RCC 7860 (cell line): ENCODE measurements at regions not wholly inside any gene's neighbourhood (a gene's known extent, or its start where the extent isn't known, plus 50 kb on each side); places are given as distances from the start of the nearest gene placed in this dataset.

ENCODE experiments used
- DNase-seq: peaks from one replicate; pipeline ENCODE4 v3.0.0-alpha.2; 2015; ENCODE audit warnings: low spot score
- FAIRE-seq: peaks from 2 replicates; lab custom pipeline; 2012; peaks lifted over from hg19 to GRCh38; lab: Jason Lieb, UNC

DNA sequence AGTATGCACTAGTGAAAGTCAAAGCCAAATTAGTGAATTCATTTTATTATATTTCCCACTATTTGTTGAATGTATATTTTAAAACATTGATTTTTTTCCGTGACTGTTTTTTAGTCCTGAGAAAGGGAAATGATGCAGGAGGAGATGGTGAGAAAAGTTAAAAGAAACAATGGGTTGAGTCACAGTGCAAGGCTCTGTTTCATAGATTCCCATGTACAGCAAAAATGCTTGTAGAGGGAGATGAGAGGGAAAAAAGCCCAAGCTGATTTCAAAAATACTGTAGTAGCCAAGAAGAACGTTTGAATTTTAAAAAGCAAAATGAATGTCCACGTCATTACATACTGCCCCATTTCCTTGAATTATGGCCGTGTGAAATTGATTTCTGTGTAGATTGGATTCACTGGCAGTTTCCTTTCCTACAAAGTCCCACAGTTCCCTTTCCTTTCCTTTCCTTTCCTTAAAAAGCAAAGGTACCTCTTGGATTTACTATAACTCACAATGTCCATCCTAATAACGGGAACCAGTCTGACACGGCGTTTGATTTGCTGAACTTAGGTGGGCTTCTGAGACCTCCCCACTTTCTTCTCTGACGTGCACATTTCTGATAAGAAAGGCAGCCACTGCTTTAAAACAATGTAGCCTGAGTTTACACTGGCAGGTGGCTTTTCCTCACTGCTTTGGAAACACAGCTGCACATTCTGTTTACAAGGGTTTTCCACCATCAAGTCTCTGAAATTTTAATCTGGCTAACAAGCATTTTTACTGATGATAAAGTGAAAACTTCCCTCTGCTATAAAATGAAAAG is 63.7 kb downstream of the SPCS3 start:
- FAIRE-seq (no peak), DNase-seq (no peak)

DNA sequence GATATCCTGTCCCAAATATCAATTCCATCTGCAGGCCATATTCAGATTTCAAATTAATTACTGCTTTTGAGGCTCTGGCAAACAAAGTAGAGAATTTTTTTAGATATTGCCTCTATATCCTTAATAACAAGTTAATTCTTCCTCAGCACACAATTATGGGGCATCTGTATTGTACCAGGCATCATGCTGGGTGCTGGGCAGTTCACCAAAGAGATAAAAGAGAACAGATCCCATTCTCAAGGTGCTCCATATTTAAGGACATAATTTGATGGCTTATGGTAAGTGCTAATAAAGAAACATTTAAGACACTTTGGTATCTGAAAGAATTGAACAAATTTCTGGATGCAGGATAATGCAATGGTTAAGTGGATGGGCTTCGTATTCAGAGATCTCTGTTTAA is 65.8 kb downstream of the SPCS3 start:
- FAIRE-seq (no peak), DNase-seq (no peak)

DNA sequence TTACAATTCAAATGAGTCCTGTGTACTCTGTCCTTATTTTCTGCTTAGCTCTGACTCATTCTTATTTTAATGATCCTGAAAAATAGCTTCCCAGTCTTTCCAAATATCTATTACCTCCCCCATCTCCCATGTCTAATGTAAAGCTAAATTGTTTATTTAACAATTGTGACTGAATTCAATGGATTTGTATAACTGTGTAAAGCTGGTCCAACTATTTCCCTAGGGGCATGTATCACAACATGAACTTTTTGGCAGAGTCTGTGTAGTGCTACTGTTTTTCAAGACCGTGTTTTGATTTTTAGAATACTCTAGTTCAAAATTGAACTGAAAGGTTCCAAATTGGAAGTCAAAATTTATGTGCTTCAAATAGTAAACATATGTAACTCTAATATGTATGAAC is 67.8 kb downstream of the SPCS3 start:
- no peak for FAIRE-seq

DNA sequence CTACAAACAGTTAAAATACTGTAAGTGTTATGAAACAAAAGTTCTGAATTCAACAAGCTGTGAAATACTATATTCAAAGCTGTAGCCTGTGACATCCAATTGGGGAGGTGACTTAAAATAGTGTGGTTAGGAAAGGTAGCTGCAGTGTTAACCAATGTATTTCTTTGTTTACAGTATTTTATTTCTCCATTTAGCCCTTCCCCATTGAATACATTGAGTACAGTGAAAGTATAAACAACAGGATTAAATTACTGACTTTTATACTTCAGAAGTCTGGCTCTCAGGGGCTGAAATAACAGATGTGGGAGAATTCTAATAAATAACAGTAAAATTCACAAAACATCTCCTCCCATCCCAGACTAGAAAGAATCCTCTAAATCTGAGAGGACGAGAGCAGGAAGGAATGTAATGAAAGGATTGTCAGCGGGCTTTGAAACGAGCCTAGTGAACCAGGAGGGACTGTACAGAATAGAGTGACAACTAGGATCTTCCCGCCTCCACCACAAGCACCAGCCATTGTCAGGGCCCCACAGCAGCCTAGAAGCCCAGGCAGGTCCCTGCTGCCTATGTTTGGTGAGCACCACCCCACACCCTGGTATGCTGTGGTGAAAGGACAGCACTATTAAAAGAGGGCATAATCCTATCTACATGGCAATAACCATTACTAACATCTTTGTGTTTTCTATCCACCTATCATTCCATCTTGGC is 73.7 kb downstream of the SPCS3 start:
- DNase-seq, result no peak
- no peak for FAIRE-seq

More for the DNA sequence above, 67.8 kb downstream of the SPCS3 start:
- no peak for DNase-seq

DNA sequence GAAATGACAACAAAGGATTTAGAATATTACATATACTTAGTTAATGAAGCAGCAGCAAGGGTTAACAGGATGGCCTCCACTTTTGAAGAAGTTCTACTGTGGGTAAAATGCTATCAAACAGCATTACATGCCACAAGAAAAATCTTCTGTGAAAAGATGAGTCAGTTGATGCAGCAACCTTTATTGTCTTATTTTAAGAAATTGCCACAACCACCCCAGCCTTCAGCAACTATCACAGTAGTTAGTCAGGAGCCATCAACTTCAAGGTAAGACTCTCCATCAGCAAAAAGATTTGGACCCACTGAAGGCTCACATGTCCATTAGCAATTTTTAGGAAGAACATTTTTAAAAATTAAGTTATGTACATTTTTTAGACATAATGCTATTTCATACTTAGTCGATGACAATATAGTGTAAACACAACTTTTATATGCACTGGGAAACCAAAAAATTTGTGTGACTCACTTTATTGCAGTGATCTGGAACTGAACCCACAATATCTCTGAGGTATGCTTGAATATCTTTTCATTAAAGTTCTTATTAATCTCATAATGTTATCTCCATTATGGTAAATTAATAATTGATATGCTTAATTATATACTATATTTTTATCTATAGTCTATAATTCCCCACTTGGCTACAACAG is 81.2 kb downstream of the SPCS3 start:
- peak; percentile 85 for FAIRE-seq
- DNase-seq, result peak; percentile 70

DNA sequence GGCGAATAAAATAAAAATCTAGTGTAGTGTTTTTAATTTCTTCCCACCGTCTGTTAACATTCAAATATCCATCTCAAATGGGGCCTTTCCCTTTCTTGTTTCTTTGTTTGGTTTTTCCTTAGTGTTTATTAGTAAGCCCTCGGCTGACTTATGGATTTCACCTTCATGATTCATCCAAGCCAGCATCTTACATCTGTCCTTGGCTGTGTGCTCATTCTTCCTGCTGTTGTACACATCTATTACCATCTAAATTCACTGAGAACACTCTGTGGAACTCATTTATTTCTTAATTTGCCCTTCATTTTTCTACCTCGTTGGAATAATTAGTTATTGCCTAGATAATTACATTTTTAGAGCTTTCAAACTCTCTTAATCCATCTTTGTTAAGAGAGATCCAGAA is 84.9 kb downstream of the SPCS3 start:
- DNase-seq, result peak; percentile 14
- FAIRE-seq, result no peak

DNA sequence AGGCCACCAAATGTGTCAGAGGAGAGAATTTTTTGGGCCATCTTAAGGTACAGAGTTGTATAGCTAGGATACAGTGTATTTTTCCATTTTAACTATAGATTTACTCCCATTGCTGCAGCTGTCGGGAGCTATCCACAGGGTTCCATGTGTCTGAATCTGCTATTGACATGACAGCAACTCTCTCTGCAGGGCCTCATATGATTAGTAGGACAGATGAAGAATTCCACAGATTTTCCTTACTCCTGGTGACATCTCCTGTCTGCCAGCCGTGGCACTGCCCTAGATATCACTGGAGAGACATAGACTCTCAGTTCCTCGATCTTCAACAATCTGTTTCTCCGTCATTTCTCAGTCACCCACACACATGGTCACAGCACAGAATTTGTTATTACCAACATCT is 86.5 kb downstream of the SPCS3 start:
- no peak for DNase-seq
- FAIRE-seq, result no peak

DNA sequence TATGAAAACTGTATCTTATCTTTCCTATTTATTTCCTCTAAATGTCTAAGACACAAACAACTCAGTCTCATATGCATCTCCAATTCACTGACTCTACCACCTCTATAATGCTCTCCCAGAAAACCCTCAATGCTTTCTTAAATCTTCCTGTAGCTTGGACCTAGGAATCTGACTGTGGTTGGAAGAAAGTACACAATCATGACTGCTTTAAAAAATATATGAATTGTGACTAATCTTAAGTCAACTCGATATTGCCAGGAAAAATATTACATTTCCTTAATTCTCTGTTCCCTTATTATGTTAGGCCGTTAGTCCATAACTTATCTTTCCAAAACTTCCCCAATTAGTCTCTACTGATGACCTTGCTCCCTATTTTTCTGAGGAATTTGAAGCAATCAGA is 87.0 kb downstream of the SPCS3 start:
- FAIRE-seq, result no peak
- no peak for DNase-seq

DNA sequence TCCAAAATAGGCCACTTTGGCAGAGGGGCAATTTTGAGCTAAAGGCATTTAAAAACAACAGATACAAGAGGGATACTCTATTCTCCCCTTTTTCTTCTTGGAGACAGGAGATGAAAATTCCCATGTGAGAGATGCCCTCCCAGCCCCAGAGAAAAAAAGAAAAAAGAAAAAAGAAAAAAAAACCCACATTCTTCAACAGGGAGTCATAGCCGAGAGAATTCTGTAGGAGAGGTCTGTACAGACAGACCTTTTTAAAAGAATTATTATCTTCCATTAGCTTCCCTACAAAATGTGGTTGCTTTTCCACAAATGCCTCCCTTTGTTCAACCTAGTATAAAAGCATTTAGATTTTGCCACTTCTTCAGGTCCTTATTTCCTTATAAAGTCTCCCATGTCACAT is 89.9 kb downstream of the SPCS3 start:
- no peak for DNase-seq
- no peak for FAIRE-seq

DNA sequence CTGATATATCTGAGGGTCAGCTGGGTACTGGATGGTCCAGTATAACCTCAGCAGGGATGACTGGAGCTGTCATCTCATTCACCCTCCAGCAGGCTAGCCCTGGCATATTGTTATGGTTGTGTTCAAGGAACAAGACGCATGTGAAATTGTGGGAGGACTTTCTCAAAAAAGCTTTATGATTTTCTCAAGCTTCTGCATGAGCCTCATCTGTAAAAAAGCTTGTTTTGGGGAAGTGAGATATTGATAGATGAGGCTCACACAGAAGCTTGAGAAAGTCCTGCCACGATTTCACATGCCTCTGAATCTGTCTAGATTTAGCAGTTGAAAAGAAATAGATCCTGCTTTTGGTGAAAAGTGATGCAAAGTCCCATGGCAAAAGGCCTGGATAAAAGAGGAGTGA is 93.4 kb downstream of the SPCS3 start:
- no peak for DNase-seq
- FAIRE-seq, result no peak

DNA sequence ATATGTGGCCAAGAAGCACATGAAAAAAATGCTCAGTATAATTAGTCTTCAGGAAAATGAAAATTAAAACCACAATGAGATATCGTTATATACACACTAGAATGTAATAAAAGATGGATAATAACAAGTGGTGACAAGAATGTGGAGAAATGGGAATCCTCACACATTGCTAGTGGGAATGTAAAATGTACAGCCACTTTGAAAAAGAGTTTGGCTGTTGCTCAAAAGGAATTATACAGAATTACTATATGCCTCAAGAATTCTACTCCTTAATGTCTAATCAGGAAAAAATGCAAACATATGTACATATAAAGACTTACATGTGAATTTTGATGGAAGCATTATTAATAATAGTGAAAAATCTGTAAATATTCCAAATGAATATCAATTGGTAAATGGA is 102.2 kb downstream of the SPCS3 start:
- DNase-seq, result no peak
- no peak for FAIRE-seq

DNA sequence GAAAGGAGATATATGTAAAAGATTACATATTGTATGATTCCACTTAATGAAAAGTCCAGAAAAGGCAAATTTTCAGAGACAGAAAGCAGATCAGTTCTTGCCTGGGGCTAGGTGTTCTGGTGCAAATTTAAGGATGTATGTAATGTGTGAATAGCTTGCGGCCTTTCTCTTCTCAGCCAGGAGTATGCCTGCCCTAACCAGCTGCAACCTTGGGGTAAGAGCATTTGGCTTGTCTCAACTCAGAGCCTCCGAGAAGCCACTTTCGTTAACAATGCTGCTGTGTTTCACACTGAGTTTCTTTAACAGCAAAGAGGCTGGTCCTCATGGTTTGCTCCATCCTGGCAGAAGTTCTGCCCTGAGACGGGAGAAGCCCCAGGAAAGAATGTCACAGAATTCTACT is 102.7 kb downstream of the SPCS3 start:
- no peak for FAIRE-seq
- no peak for DNase-seq

DNA sequence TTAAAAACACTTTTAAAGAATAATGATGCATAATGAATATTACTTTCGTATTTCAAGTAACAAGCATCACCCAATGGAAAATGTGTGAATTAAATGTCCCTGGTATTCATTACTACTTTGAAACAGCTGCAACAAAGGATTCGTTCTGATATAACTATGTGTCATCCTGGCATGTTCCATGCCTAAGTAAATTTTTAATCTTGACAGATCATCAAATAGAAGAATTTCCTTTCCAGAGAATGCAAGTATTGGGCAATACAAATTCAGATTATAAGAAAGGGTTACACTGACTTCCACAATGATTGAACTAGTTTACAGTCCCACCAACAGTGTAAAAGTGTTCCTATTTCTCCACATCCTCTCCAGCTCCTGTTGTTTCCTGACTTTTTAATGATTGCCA is 105.3 kb downstream of the SPCS3 start:
- FAIRE-seq (peak; percentile 87), DNase-seq (peak; percentile 64)

DNA sequence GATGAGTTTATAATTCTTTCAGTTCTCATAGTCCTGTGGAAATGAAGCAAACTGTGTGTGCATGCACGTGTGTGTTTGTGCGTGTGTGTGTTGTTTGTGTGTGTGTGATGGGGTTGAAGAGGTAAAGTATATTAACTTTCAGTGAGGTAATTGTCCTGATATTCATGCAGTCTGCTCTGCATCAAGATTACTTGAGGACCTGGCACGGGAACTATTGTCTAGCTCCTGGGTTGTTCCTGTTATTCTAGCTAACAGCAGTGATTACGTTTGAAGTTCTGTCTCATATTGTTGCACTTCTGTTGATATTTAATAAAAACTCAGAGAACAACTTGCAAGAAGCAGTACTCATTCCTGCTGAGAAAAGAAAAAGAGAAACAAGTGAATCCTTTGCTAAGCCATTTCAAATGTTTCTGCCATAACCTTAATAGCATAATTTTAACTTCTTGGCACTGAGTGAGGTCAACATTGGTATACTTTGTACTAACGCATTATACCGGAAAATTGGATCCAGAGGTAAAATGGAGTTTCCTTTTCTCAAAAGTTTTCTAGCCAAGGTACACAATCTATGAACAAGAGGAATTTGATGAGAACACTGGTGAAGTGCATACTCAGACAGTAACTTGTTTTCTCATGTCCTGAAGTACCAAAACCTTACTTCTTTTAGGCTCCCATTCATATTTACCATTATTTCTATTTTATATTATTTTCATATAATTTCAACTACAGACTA is 113.2 kb downstream of the SPCS3 start:
- DNase-seq, result no peak
- FAIRE-seq, result no peak

DNA sequence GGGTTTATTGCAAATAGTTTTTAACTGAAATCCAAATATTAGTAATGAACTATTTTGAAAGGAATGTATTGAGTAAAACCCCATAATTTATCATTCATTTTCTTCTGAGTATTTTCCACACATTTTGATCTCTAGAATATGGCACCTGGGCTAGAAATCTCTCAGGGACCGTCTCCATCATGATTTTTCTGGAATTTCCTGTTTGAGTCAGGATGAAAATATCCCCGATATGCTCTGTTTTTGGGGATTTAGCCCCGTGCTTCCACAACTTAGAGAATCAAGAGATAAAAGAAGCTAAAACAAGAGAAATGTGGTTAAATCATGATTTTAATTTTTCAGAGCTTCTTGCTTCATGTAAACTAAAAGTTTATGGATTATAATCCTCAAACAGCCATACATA is 114.2 kb downstream of the SPCS3 start:
- FAIRE-seq, result no peak
- no peak for DNase-seq

DNA sequence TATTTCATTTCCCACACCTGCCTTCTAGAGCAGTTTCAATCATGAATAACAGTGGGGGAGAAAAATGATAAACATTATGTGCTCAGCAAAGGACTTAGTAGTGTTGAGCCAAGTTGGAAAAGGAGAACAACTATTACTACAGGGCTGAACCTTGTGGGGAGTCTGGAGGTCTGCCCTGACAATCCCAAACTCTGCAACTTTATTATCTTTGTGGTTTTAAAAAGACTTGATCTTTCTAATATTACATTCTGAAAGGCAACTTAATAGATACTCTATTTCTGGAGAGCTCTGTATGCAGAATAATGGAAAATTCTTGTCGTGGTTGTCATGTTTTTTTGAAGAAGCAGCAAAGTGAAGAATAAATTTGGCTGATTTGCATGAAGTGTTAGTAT is 116.1 kb downstream of the SPCS3 start:
- DNase-seq (no peak), FAIRE-seq (no peak)

DNA sequence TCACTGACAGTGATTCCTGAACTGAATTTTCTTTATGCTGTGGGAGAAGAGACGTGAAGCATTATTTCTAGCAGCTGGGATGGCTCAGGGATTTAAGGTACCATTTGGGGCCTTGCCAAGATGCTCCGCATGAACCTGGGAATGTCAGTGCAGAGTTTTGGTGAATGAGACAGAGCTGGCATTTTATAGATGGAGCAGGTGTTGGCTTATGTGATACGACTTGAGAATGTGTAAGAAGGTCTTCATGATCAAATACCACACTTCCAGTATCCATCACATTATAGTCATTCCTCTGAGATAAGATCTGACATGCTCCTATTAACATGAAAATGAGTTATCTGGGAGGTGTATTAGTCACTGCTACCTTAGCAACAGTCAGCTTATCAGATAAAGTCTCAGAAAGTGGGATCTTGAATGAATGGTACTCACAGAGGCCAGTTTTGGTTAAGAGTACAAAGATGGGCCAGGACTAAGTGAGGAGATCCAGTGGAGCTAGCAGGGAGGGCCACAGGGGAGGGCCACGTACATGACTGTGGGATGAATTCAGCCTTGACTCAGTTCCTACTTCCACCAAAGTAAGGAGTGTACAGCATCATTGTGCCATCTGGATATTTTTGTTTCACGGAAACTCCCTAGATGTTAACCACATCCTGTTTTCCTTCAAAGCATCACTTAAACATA is 116.7 kb downstream of the SPCS3 start:
- no peak for FAIRE-seq
- DNase-seq, result peak; percentile 83

DNA sequence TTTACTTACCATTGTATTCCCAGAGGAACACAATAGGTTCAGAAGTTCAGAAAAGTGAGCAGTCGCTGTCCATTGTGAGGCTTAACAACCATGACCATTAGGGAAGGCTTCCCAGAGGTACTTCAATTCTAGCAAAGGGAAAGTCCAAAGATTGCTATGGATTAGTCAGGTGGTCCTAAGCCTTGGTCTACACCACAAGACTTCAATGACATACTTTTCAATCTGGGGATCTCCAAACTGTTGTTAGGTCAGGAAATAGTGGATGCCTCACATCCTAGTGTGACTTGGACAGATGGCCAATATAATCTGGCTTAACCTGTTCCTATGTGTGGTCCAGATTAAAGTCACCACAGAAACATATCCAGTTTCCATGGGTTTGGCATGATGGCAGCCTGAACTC is 118.0 kb downstream of the SPCS3 start:
- FAIRE-seq (no peak), DNase-seq (no peak)

DNA sequence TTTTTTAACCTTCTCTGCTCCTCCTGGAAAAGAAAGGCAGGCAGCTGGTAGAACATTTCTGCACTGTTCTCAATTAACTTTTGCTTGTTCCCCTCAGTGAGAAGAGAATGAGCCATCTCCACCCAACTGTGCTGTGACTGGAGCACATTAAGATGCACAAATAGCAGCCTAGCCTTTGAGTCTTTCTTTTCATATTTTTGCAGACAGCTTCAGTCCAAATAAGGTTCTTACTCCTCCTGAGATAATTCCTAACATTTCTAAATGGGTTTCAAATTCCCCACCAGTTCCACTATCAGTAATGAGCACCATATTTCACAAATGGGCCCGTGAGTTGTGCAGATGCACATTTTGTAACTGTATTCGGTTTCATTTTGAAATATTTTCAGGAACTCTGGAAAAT is 118.6 kb downstream of the SPCS3 start:
- DNase-seq (no peak), FAIRE-seq (no peak)

DNA sequence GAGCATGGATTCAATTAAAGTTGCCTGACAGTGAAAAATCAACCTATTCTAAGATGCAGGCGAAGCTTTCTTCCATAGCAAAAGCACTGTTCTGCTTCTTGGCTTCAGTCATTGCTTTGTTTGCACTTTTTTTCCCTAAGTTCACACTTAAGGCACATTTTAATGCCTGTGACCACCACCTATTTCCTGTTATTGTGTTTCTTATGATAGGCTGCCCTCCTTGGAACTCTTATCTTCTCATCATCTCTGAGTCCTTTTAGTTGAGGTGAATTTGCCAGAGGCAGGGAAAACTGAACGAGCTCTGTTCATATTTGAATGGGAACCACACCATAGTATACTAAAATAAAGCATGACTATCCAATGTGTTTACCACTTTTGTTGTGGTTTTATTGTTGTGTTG is 119.8 kb downstream of the SPCS3 start:
- FAIRE-seq (no peak), DNase-seq (no peak)

DNA sequence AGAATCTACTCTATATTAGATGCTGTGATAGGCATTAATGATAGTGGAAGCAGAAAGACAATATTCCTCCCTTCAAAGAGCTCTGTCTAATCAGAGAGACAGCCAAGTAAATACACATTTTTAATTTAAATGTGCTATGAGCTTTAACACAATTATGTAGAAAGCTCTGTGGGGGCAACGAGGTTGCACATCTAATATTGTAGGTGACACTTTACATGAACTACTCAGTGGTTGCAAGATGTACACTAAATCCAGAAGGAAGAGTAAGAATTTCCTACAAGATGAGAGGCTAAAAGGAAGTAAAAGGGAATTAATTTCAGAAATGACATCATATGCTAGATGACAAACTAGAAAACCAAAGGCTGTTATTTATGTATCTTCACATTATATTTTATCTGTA is 120.9 kb downstream of the SPCS3 start:
- FAIRE-seq (no peak), DNase-seq (no peak)
